Mucosa of descending colon (tissue), 3 donors: ENCODE measurements at regions not wholly inside any gene's neighbourhood (a gene's known extent, or its start where the extent isn't known, plus 50 kb on each side); places are given as distances from the start of the nearest gene placed in this dataset.

ENCODE experiments used
- ATAC-seq: fragments of 200-7000 bp; cut with Tn5 transposase; one replicate; pipeline ENCODE4 v1.9.1; 2020; ENCODE audit warnings: mild to moderate bottlenecking, moderate library complexity
- DNase-seq, 3 donors: peaks; one replicate each; pipeline ENCODE4 v3.0.0-alpha.2; 2020
- H3K36me3 ChIP-seq: fragments of 200-600 bp; one replicate; pipeline ENCODE4 v1.8.0; 2021; ENCODE audit warnings: low read depth, mild to moderate bottlenecking
- H3K4me1 ChIP-seq: fragments of 200-600 bp; one replicate; pipeline ENCODE4 v1.8.0; 2021; ENCODE audit warnings: low read depth, mild to moderate bottlenecking
- H3K4me3 ChIP-seq: fragments of 200-600 bp; one replicate; pipeline ENCODE4 v1.8.0; 2021; ENCODE audit warnings: mild to moderate bottlenecking
- H3K9me3 ChIP-seq: fragments of 200-600 bp; one replicate; pipeline ENCODE4 v1.8.0; 2021; ENCODE audit warnings: mild to moderate bottlenecking
- intact Hi-C, 2 donors: fragments of 100-400 bp; cut with DNase I in 1 of 2; cut with micrococcal nuclease in 1 of 2; formaldehyde crosslinking; loops; one replicate each; pipeline versions ENCODE4 v1.11.0 to v1.11.1; 2022; cut with DNase I, micrococcal nuclease
- TF ChIP-seq, protein P1 (sequence below): fragments of 200-600 bp; IDR thresholded peaks from one replicate; pipeline ENCODE4 v1.8.0; 2022; ENCODE audit warnings: antibody characterized with exemption, mild to moderate bottlenecking
- donor health status: DM: no; HTN: no; CAD: no; lungs with moderate emphysema.
- donor health status: DM: no; HTN: no; CAD: no.
- donor health status: DM: no; HTN: yes; CAD: no.

- Histone ChIP-seq H3K4me1 (no peaks in the 10 kb centered on the region), H3K9me3 (no peaks in the 10 kb centered on the region), H3K4me3 (no peak overlapping the region), H3K36me3 (no peaks in the 10 kb centered on the region)
- ATAC-seq = no peak
- no peak for DNase-seq
- TF ChIP-seq, protein P1, sequence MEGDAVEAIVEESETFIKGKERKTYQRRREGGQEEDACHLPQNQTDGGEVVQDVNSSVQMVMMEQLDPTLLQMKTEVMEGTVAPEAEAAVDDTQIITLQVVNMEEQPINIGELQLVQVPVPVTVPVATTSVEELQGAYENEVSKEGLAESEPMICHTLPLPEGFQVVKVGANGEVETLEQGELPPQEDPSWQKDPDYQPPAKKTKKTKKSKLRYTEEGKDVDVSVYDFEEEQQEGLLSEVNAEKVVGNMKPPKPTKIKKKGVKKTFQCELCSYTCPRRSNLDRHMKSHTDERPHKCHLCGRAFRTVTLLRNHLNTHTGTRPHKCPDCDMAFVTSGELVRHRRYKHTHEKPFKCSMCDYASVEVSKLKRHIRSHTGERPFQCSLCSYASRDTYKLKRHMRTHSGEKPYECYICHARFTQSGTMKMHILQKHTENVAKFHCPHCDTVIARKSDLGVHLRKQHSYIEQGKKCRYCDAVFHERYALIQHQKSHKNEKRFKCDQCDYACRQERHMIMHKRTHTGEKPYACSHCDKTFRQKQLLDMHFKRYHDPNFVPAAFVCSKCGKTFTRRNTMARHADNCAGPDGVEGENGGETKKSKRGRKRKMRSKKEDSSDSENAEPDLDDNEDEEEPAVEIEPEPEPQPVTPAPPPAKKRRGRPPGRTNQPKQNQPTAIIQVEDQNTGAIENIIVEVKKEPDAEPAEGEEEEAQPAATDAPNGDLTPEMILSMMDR = no peak
- intact Hi-C loops = loop anchor here in 1 of 2 donors (10.0 kb wide), 3 partner anchors 151 to 349 kb away; no protein-coding TSS in a partner anchor
These were observed 338.4 kb upstream of the KLF3 start for GRCh38 chr4:38325629-38325913.

GRCh38 chr4:38326499-38326898 is 337.5 kb upstream of the KLF3 start:
- ATAC-seq (no peak), DNase-seq (no peak)
- no peaks in the 10 kb centered on the region for H3K4me1 ChIP-seq
- H3K9me3 ChIP-seq = no peaks in the 10 kb centered on the region
- TF ChIP-seq, protein P1 = no peak
- H3K4me3 ChIP-seq = no peak overlapping the region
- intact Hi-C loops = loop anchor here in 1 of 2 donors (10.0 kb wide), 3 partner anchors 152 to 348 kb away; no protein-coding TSS in a partner anchor
- H3K36me3 ChIP-seq = no peaks in the 10 kb centered on the region

GRCh38 chr4:38327174-38327573 is 336.8 kb upstream of the KLF3 start:
- TF ChIP-seq, protein P1 = no peak
- no peaks in the 10 kb centered on the region for H3K4me1 ChIP-seq
- H3K4me3 ChIP-seq = no peak overlapping the region
- no peaks in the 10 kb centered on the region for H3K36me3 ChIP-seq
- no peak for DNase-seq
- no peak for ATAC-seq
- intact Hi-C loops = loop anchor here in 1 of 2 donors (10.0 kb wide), 3 partner anchors 152 to 348 kb away; no protein-coding TSS in a partner anchor
- H3K9me3 ChIP-seq = no peaks in the 10 kb centered on the region

GRCh38 chr4:38328989-38329729 is 334.8 kb upstream of the KLF3 start:
- DNase-seq (no peak), ATAC-seq (peak; percentile 76)
- Histone ChIP-seq H3K9me3 (no peaks in the 10 kb centered on the region), H3K36me3 (no peaks in the 10 kb centered on the region), H3K4me1 (no peaks in the 10 kb centered on the region), H3K4me3 (no peak overlapping the region)
- intact Hi-C loops = loop anchor here in 1 of 2 donors (10.0 kb wide), 3 partner anchors 154 to 346 kb away; no protein-coding TSS in a partner anchor
- TF ChIP-seq, protein P1 = no peak

- intact Hi-C loops = no loop called here
- ATAC-seq (no peak), DNase-seq (no peak)
- TF ChIP-seq, protein P1 = no peak
- Histone ChIP-seq H3K4me1 (no peaks in the 10 kb centered on the region), H3K4me3 (no peak overlapping the region), H3K9me3 (no peaks in the 10 kb centered on the region), H3K36me3 (no peaks in the 10 kb centered on the region)
These were observed 333.7 kb upstream of the KLF3 start for GRCh38 chr4:38330321-38330720.
